Endothelial cell of umbilical vein (primary cell): ENCODE measurements at regions not wholly inside any gene's neighbourhood (a gene's known extent, or its start where the extent isn't known, plus 50 kb on each side); places are given as distances from the start of the nearest gene placed in this dataset.

Source experiments
- BruUV-seq: library from RNA; stranded (reverse); fragments of 400-500 nt; replicated peaks from 2 replicates; lab custom pipeline; 2021; lab: Mats Ljungman, UMichigan
- CTCF ChIA-PET: fragments of 300-600, 350-600 bp; sonication (Branson Sonifier 250); formaldehyde crosslinking; loops from one replicate; lab custom pipeline; 2021; ENCODE audit warnings: antibody characterized with exemption, inconsistent platforms; lab: Charles Lee
- POLR2A ChIA-PET: fragments of 300-600, 350-600 bp; sonication (Branson Sonifier 250); formaldehyde crosslinking; loops from one replicate; lab custom pipeline; 2021; ENCODE audit warnings: antibody characterized with exemption, inconsistent platforms; lab: Charles Lee
- DNase-seq: peaks from one replicate; pipeline ENCODE4 v3.0.0-alpha.2; 2011; ENCODE audit warnings: low read depth, low spot score
- FAIRE-seq: peaks from 2 replicates; lab custom pipeline; 2011; peaks lifted over from hg19 to GRCh38; lab: Jason Lieb, UNC
- H2AFZ ChIP-seq: 2 replicates; pipeline ENCODE4 v1.6.0; 2012; ENCODE audit warnings: low read depth, low read length, control low read depth, inconsistent platforms
- H3K27ac ChIP-seq: 2 replicates; pipeline ENCODE4 v1.5.1; 2011; ENCODE audit warnings: low read depth, mild to moderate bottlenecking, control low read depth, low read length, moderate library complexity; ENCODE audit not compliant: insufficient read depth
- H3K27me3 ChIP-seq, 2 experiments: 2 replicates each; pipeline versions ENCODE4 v1.6.0 to v1.6.1; 2011; ENCODE audit warnings: low read length in 2 of 2, mixed read lengths in 1 of 2; ENCODE audit not compliant: control insufficient read depth in 2 of 2, insufficient read depth in 2 of 2
- H3K36me3 ChIP-seq, 2 experiments: 2 replicates in 1 of 2; 3 replicates in 1 of 2; pipeline ENCODE4 v1.5.1; 2011; ENCODE audit warnings: low read length in 2 of 2, mild to moderate bottlenecking in 1 of 2, moderate library complexity in 1 of 2; ENCODE audit not compliant: control insufficient read depth in 2 of 2, insufficient read depth in 2 of 2; ENCODE audit errors: extremely low read depth in 1 of 2
- H3K4me1 ChIP-seq: 3 replicates; pipeline ENCODE4 v1.5.1; 2011; ENCODE audit warnings: mild to moderate bottlenecking, low read length; ENCODE audit not compliant: control insufficient read depth, insufficient read depth; ENCODE audit errors: extremely low read depth
- H3K4me2 ChIP-seq: 2 replicates; pipeline ENCODE4 v1.6.1; 2011; ENCODE audit warnings: low read length, control low read depth, mixed read lengths; ENCODE audit not compliant: insufficient read depth
- H3K4me3 ChIP-seq, 3 experiments: fragments of 200-600 bp in 1 of 3; sonication (generic), shearing (Covaris generic) in 1 of 3; replicated peaks in 1 of 3; 2 replicates each; pipeline ENCODE4 v1.5.1; 2011 to 2016; ENCODE audit warnings: control low read depth in 3 of 3, low read length in 3 of 3, mild to moderate bottlenecking in 2 of 3, inconsistent platforms in 1 of 3, low read depth in 1 of 3, moderate library complexity in 1 of 3; ENCODE audit not compliant: insufficient read depth in 1 of 3
- H3K79me2 ChIP-seq: 2 replicates; pipeline ENCODE4 v1.6.0; 2012; ENCODE audit warnings: low read length, inconsistent platforms; ENCODE audit not compliant: control insufficient read depth, insufficient read depth
- H3K9ac ChIP-seq: replicated peaks from 2 replicates; pipeline ENCODE3; 2011; ENCODE audit warnings: low read length, control low read depth; ENCODE audit not compliant: insufficient read depth; ENCODE audit errors: extremely low read depth
- H3K9me1 ChIP-seq: replicated peaks from 3 replicates; pipeline ENCODE4 v1.6.0; 2011; ENCODE audit warnings: mild to moderate bottlenecking, low read length; ENCODE audit not compliant: control insufficient read depth, insufficient read depth; ENCODE audit errors: extremely low read depth
- H3K9me3 ChIP-seq: replicated peaks from 2 replicates; pipeline ENCODE4 v1.5.1; 2012; ENCODE audit warnings: low read length, inconsistent platforms; ENCODE audit not compliant: control insufficient read depth, insufficient read depth
- H4K20me1 ChIP-seq: replicated peaks from 2 replicates; pipeline ENCODE3; 2011; ENCODE audit warnings: mild to moderate bottlenecking, low read length; ENCODE audit not compliant: control insufficient read depth, insufficient read depth; ENCODE audit errors: extremely low read depth
- CTCF ChIP-seq, 2 donors: IDR thresholded peaks; 1 replicate in 1 of 2; 2 replicates in 1 of 2; pipeline ENCODE4 v1.5.1; 2011; ENCODE audit warnings: low read length in 2 of 2, mild to moderate bottlenecking in 2 of 2, moderate library complexity in 2 of 2, control low read depth in 1 of 2, inconsistent platforms in 1 of 2, low read depth in 1 of 2; ENCODE audit not compliant: insufficient read depth in 1 of 2; ENCODE audit errors: extremely low read depth in 1 of 2
- EZH2 ChIP-seq: IDR thresholded peaks from 2 replicates; pipeline ENCODE4 v1.6.1; 2012; ENCODE audit warnings: borderline replicate concordance, low read depth, mild to moderate bottlenecking, moderate library complexity, low read length, inconsistent platforms; ENCODE audit not compliant: severe bottlenecking
- FOS ChIP-seq: IDR thresholded peaks from 2 replicates; pipeline ENCODE4 v1.6.1; 2011; ENCODE audit warnings: mild to moderate bottlenecking, low read length, moderate library complexity, borderline replicate concordance; ENCODE audit not compliant: insufficient read depth
- GATA2 ChIP-seq: IDR thresholded peaks from 2 replicates; pipeline ENCODE4 v1.7.0; 2011; ENCODE audit warnings: low read depth, mild to moderate bottlenecking, moderate library complexity, mixed read lengths, low read length; ENCODE audit not compliant: insufficient read length, insufficient read depth
- JUN ChIP-seq: IDR thresholded peaks from 2 replicates; pipeline ENCODE4 v1.6.1; 2011; ENCODE audit warnings: borderline replicate concordance, low read depth; ENCODE audit not compliant: insufficient read length, insufficient read depth
- MAX ChIP-seq: IDR thresholded peaks from 2 replicates; pipeline ENCODE4 v1.6.1; 2011; ENCODE audit not compliant: insufficient read depth, insufficient read length
- MYC ChIP-seq: IDR thresholded peaks from one replicate; pipeline ENCODE4 v1.6.1; 2011; ENCODE audit warnings: mild to moderate bottlenecking, low read depth, low read length
- POLR2A ChIP-seq: IDR thresholded peaks from 2 replicates; pipeline ENCODE4 v1.6.1; 2012; ENCODE audit warnings: low read depth, mild to moderate bottlenecking, control low read depth, low read length
- POLR2AphosphoS5 ChIP-seq: IDR thresholded peaks from 2 replicates; pipeline ENCODE4 v1.6.1; 2012; ENCODE audit warnings: low read depth, mild to moderate bottlenecking, control low read depth, low read length, moderate library complexity; ENCODE audit not compliant: insufficient read depth
- dilution Hi-C: fragments of 300-500 bp; cut with MboI; formaldehyde crosslinking; loops from one replicate; pipeline ENCODE4 v1.15.0; 2019; ENCODE audit warnings: low sequenced_read_pairs; ENCODE audit not compliant: extremely low pct_ligation_motif_present
- intact Hi-C: fragments of 100-400 bp; cut with micrococcal nuclease; formaldehyde crosslinking; loops from one replicate; pipeline ENCODE4 v1.10.0; 2022

- dilution Hi-C loops (no loop called here), intact Hi-C loops (no loop called here)
- Histone ChIP-seq H2AFZ (no peak overlapping the region), H3K27me3 (peaks cover 2 to 6% of the 10 kb centered on the region in 2 experiments), H3K27ac (no peak overlapping the region), H3K9ac (no peak overlapping the region), H3K9me3 (no peaks in the 10 kb centered on the region), H3K4me2 (no peak overlapping the region), H3K36me3 (no peaks in the 10 kb centered on the region), H3K79me2 (no peaks in the 10 kb centered on the region), H3K4me3 (no peak overlapping the region), H3K9me1 (no peaks in the 10 kb centered on the region), H3K4me1 (no peaks in the 10 kb centered on the region), H4K20me1 (no peaks in the 10 kb centered on the region)
- no TSS peak for BruUV-seq
- ChIA-PET POLR2A (no interaction called here), CTCF (interaction anchor here (1.5 to 1.8 kb wide), 2 partner anchors 64 to 82 kb away, joined by 4 to 5 read pairs; no protein-coding TSS in a partner anchor)
- no peak for DNase-seq
- FAIRE-seq, result no peak
- no peak for TF ChIP-seq MYC
- TF ChIP-seq POLR2AphosphoS5, result no peak
- no peak for TF ChIP-seq POLR2A
- TF ChIP-seq CTCF (IDR thresholded peaks at IDR 0.05; ENCODE audit: extremely low read depth in 1 of 2, insufficient read depth in 1 of 2, low read depth in 1 of 2, low read length in 2 of 2), result no peak
- TF ChIP-seq GATA2, result no peak
- no peak for TF ChIP-seq JUN
- TF ChIP-seq FOS, result no peak
- TF ChIP-seq EZH2, result no peak
- TF ChIP-seq MAX, result no peak
Observed at GRCh38 chr21:34266351-34266750, 97.5 kb upstream of the KCNE2 start.
